Upper lobe of left lung (tissue), 6 donors: ENCODE measurements at regions not wholly inside any gene's neighbourhood (a gene's known extent, or its start where the extent isn't known, plus 50 kb on each side); places are given as distances from the start of the nearest gene placed in this dataset.
A peak's percentile ranks its signal among the peaks of the same experiment; 100 is the strongest.

Experiments
- ATAC-seq, 2 donors: fragments of 200-7000 bp; cut with Tn5 transposase; one replicate each; pipeline ENCODE4 v1.9.1; 2022; ENCODE audit warnings: mild to moderate bottlenecking in 2 of 2, moderate library complexity in 2 of 2; ENCODE audit not compliant: low FRiP score in 2 of 2
- DNase-seq, 2 donors: peaks; one replicate each; pipeline ENCODE4 v3.0.0-alpha.2; 2019 to 2020
- H3K27ac ChIP-seq, 4 donors: fragments of 200-600 bp; sonication (generic); one replicate each; pipeline ENCODE4 v1.5.1; 2016 to 2019
- H3K27me3 ChIP-seq, 4 donors: fragments of 200-600 bp; sonication (generic); one replicate each; pipeline ENCODE4 v1.5.1; 2017 to 2019
- H3K36me3 ChIP-seq, 4 donors: fragments of 200-600 bp; sonication (generic); one replicate each; pipeline ENCODE4 v1.5.1; 2016 to 2019
- H3K4me1 ChIP-seq, 4 donors: fragments of 200-600 bp; sonication (generic); one replicate each; pipeline ENCODE4 v1.5.1; 2018 to 2019
- H3K4me3 ChIP-seq, 4 donors: fragments of 200-600 bp; sonication (generic); one replicate each; pipeline ENCODE4 v1.5.1; 2017 to 2019; ENCODE audit warnings: mild to moderate bottlenecking in 2 of 4, moderate library complexity in 1 of 4
- H3K9me3 ChIP-seq, 4 donors: fragments of 200-600 bp; sonication (generic); one replicate each; pipeline ENCODE4 v1.5.1; 2018 to 2019
- CTCF ChIP-seq, 6 experiments: fragments of 450-650 bp in 4 of 6; fragments of 200-600 bp in 2 of 6; sonication (generic) in 2 of 6; IDR thresholded peaks; one replicate each; pipeline ENCODE4 v1.5.1; 2016 to 2019; ENCODE audit warnings: antibody characterized with exemption in 6 of 6
- EP300 ChIP-seq, 4 donors: sonication (generic); formaldehyde crosslinking; IDR thresholded peaks; one replicate each; pipeline ENCODE4 v1.5.1; 2017; ENCODE audit warnings: antibody characterized with exemption in 4 of 4, control low read depth in 2 of 4
- POLR2A ChIP-seq, 4 donors: fragments of 450-650 bp; IDR thresholded peaks; one replicate each; pipeline ENCODE4 v1.5.1; 2016 to 2017; ENCODE audit warnings: antibody characterized with exemption in 4 of 4, mild to moderate bottlenecking in 2 of 4
- POLR2AphosphoS5 ChIP-seq, 2 donors: sonication (generic); formaldehyde crosslinking; IDR thresholded peaks; one replicate each; pipeline ENCODE4 v1.5.1; 2017; ENCODE audit warnings: antibody characterized with exemption in 2 of 2
- WGBS, 2 donors: methylation state at CpG; one replicate each; pipeline ENCODE4 v1.1.5; 2017 to 2018; 5-methylcytosine and 5-hydroxymethylcytosine counted together
- donor health status: DM: no; HTN: no; CAD: no; lungs with moderate emphysema.
- donor health status: DM: no; HTN: yes; CAD: no; lungs with severe emphysema.

GRCh38 chr12:78398750-78399149 is 465.8 kb upstream of the SYT1 start:
- no peak overlapping the region for H3K4me3 ChIP-seq
- TF ChIP-seq POLR2AphosphoS5 (IDR thresholded peaks at IDR 0.05) (no peak), CTCF (IDR thresholded peaks at IDR 0.05) (no peak), POLR2A (IDR thresholded peaks at IDR 0.05) (no peak), EP300 (IDR thresholded peaks at IDR 0.05) (no peak)

GRCh38 chr12:78402366-78403134 is 462.0 kb upstream of the SYT1 start:
- H3K4me3 ChIP-seq, result no peak overlapping the region
- no peaks in the 10 kb centered on the region for H3K27me3 ChIP-seq
- H3K27ac ChIP-seq, result no peak overlapping the region
- H3K9me3 ChIP-seq, result no peaks in the 10 kb centered on the region
- no peak for TF ChIP-seq POLR2AphosphoS5 (IDR thresholded peaks at IDR 0.05)
- no peak for TF ChIP-seq EP300 (IDR thresholded peaks at IDR 0.05)
- TF ChIP-seq POLR2A (IDR thresholded peaks at IDR 0.05), result no peak
- no peak for TF ChIP-seq CTCF (IDR thresholded peaks at IDR 0.05)
- WGBS, 2 donors, result 71 to 79% methylated on average over 5 of the region's 5 CpGs
- H3K4me1 ChIP-seq, result no peaks in the 10 kb centered on the region
- no peaks in the 10 kb centered on the region for H3K36me3 ChIP-seq
- ATAC-seq (no peak), DNase-seq (no peak)

More at GRCh38 chr12:78398750-78399149, 465.8 kb upstream of the SYT1 start:
- Histone ChIP-seq H3K36me3 (no peaks in the 10 kb centered on the region), H3K4me1 (no peaks in the 10 kb centered on the region), H3K9me3 (no peaks in the 10 kb centered on the region), H3K27me3 (no peaks in the 10 kb centered on the region), H3K27ac (no peak overlapping the region)
- WGBS, 2 donors, result 81 to 89% methylated on average over 2 of the region's 2 CpGs
- no peak for ATAC-seq
- DNase-seq, result no peak

- no peaks in the 10 kb centered on the region for H3K27me3 ChIP-seq
- peak in 1 of 2 donors; percentile 32 for ATAC-seq
- no peak overlapping the region for H3K27ac ChIP-seq
- WGBS, 2 donors, result 35 to 77% methylated on average over 1 of the region's 1 CpG
- H3K9me3 ChIP-seq, result no peaks in the 10 kb centered on the region
- H3K4me3 ChIP-seq, result no peak overlapping the region
- no peaks in the 10 kb centered on the region for H3K36me3 ChIP-seq
- DNase-seq, result no peak
- H3K4me1 ChIP-seq, result no peaks in the 10 kb centered on the region
- TF ChIP-seq POLR2A (IDR thresholded peaks at IDR 0.05), result no peak
- no peak for TF ChIP-seq POLR2AphosphoS5 (IDR thresholded peaks at IDR 0.05)
- TF ChIP-seq CTCF (IDR thresholded peaks at IDR 0.05), result no peak
- no peak for TF ChIP-seq EP300 (IDR thresholded peaks at IDR 0.05)
These were observed 461.4 kb upstream of the SYT1 start for GRCh38 chr12:78403136-78403535.

GRCh38 chr12:78403681-78404080 is 460.9 kb upstream of the SYT1 start:
- TF ChIP-seq POLR2AphosphoS5 (IDR thresholded peaks at IDR 0.05), result no peak
- TF ChIP-seq EP300 (IDR thresholded peaks at IDR 0.05), result no peak
- no peak for TF ChIP-seq POLR2A (IDR thresholded peaks at IDR 0.05)
- TF ChIP-seq CTCF (IDR thresholded peaks at IDR 0.05), result no peak
- Histone ChIP-seq H3K27me3 (no peaks in the 10 kb centered on the region), H3K9me3 (no peaks in the 10 kb centered on the region), H3K27ac (no peak overlapping the region), H3K36me3 (no peaks in the 10 kb centered on the region), H3K4me3 (no peak overlapping the region), H3K4me1 (no peaks in the 10 kb centered on the region)
- 88 to 94% methylated on average over 3 of the region's 3 CpGs for WGBS, 2 donors
- ATAC-seq (no peak), DNase-seq (no peak)

GRCh38 chr12:78406213-78406612 is 458.4 kb upstream of the SYT1 start:
- ATAC-seq, result no peak

More at GRCh38 chr12:78406213-78406612, 458.4 kb upstream of the SYT1 start:
- H3K36me3 ChIP-seq, result no peaks in the 10 kb centered on the region
- TF ChIP-seq POLR2AphosphoS5 (IDR thresholded peaks at IDR 0.05), result no peak
- TF ChIP-seq CTCF (IDR thresholded peaks at IDR 0.05), result no peak
- TF ChIP-seq EP300 (IDR thresholded peaks at IDR 0.05), result no peak
- no peak for TF ChIP-seq POLR2A (IDR thresholded peaks at IDR 0.05)
- no peaks in the 10 kb centered on the region for H3K9me3 ChIP-seq
- H3K4me1 ChIP-seq, result no peaks in the 10 kb centered on the region
- no peak for DNase-seq
- no peak overlapping the region for H3K4me3 ChIP-seq
- no peak overlapping the region for H3K27ac ChIP-seq
- H3K27me3 ChIP-seq, result no peaks in the 10 kb centered on the region
- 54 to 55% methylated on average over 2 of the region's 2 CpGs for WGBS, 2 donors
